SK-N-SH (cell line): ENCODE measurements at regions not wholly inside any gene's neighbourhood (a gene's known extent, or its start where the extent isn't known, plus 50 kb on each side); places are given as distances from the start of the nearest gene placed in this dataset.

Experiments
- CTCF ChIP-seq: fragments of 200-600 bp; sonication (generic); IDR thresholded peaks from 2 replicates; pipeline ENCODE4 v1.6.1; 2017; ENCODE audit warnings: antibody characterized with exemption, mild to moderate bottlenecking, moderate library complexity
- FOXM1 ChIP-seq: IDR thresholded peaks from 2 replicates; pipeline ENCODE4 v1.4.0; 2012; ENCODE audit warnings: low read depth, mild to moderate bottlenecking
- JUND ChIP-seq: IDR thresholded peaks from 2 replicates; pipeline ENCODE4 v1.4.0; 2012
- NRF1 ChIP-seq: IDR thresholded peaks from 2 replicates; pipeline ENCODE4 v1.6.1; 2012; ENCODE audit warnings: low read depth, mild to moderate bottlenecking, low read length
- RAD21 ChIP-seq: IDR thresholded peaks from 2 replicates; pipeline ENCODE4 v1.6.1; 2012; ENCODE audit warnings: mild to moderate bottlenecking, low read length
- RCOR1 ChIP-seq: fragments of 150-350 bp; IDR thresholded peaks from 2 replicates; pipeline ENCODE4 v1.6.1; 2017; ENCODE audit warnings: antibody characterized with exemption, low read length
- TAF1 ChIP-seq: IDR thresholded peaks from 2 replicates; pipeline ENCODE4 v1.6.1; 2012; ENCODE audit warnings: low read depth, mild to moderate bottlenecking, low read length, moderate library complexity, borderline replicate concordance
- TCF12 ChIP-seq: IDR thresholded peaks from 2 replicates; pipeline ENCODE4 v1.4.0; 2012
- TF ChIP-seq, protein P1 (sequence below): fragments of 150-350 bp; IDR thresholded peaks from 2 replicates; pipeline ENCODE4 v1.6.1; 2016; ENCODE audit warnings: mild to moderate bottlenecking, low read depth, low read length

DNA sequence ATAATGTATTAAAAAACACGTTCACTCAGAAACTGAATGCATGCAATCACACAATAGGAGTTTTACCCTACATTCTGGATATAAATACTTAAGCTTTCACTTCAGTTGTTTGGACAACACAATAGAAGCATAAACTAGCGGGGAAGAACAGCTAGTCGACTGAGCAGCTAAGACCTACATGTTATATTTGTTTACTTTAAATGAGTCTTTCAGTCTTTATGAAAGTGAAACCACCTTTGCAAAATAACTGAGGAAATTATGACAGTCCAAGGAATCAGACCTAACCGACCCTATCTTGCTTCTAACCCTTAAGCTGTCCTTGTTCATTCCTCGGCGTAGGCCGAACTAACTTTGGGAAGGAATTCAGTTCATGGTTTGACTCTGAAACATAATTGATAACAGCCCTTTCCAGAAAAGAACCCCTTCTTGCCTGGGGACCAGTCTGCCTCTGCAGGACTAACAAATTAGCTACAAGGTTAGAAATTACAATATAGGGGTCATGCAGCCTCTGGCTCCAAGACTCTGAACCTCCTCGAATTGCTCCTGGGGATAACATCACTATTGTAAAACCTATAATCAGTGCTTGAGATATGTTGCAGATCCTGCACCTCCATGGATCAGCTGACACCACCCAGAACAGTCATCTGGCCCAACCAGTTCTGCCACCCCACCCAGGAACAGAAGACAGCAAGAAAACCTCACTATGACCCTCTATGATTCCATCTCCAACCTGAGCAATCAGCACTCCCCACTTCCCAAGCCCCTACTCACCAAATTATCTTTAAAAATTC lies 185.1 kb upstream of the KLF6 start:
- TF ChIP-seq JUND = no peak
- no peak for TF ChIP-seq NRF1
- no peak for TF ChIP-seq RCOR1
- TF ChIP-seq CTCF = no peak
- TF ChIP-seq, protein P1, sequence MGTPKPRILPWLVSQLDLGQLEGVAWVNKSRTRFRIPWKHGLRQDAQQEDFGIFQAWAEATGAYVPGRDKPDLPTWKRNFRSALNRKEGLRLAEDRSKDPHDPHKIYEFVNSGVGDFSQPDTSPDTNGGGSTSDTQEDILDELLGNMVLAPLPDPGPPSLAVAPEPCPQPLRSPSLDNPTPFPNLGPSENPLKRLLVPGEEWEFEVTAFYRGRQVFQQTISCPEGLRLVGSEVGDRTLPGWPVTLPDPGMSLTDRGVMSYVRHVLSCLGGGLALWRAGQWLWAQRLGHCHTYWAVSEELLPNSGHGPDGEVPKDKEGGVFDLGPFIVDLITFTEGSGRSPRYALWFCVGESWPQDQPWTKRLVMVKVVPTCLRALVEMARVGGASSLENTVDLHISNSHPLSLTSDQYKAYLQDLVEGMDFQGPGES = no peak
- TF ChIP-seq TAF1 = no peak
- no peak for TF ChIP-seq TCF12
- no peak for TF ChIP-seq FOXM1
- no peak for TF ChIP-seq RAD21
